ENCODE measurements at regions not wholly inside any gene's neighbourhood (a gene's known extent, or its start where the extent isn't known, plus 50 kb on each side); places are given as distances from the start of the nearest gene placed in this dataset.

- no peaks in the 10 kb centered on the region for H3K36me3 ChIP-seq (ENCODE audit: control insufficient read depth in 1 of 2, insufficient read depth in 2 of 2, low read depth in 1 of 2, low read length in 2 of 2)
- no peak overlapping the region for H4K8ac ChIP-seq (ENCODE audit: low read length)
- H3K4me3 ChIP-seq (ENCODE audit: insufficient read depth in 1 of 2, low read depth in 1 of 2, low read length in 2 of 2): no peak overlapping the region
- H3K23ac ChIP-seq (ENCODE audit: low read length in 2 of 2): no peak overlapping the region
- H3K79me1 ChIP-seq (replicated peaks; ENCODE audit: low read length, poor library complexity, severe bottlenecking): no peaks in the 10 kb centered on the region
- no peaks in the 10 kb centered on the region for H3K27me3 ChIP-seq (ENCODE audit: control insufficient read depth in 1 of 2, insufficient read depth in 1 of 2, low read length in 2 of 2)
- H3K14ac ChIP-seq (ENCODE audit: low read length in 2 of 2): no peak overlapping the region
- no peak overlapping the region for H2AFZ ChIP-seq (ENCODE audit: low read depth, low read length)
- H2BK120ac ChIP-seq (ENCODE audit: low read depth, low read length): no peak overlapping the region
- no peak overlapping the region for H3K18ac ChIP-seq (ENCODE audit: low read depth in 1 of 2, low read length in 2 of 2)
- H3K4me1 ChIP-seq (ENCODE audit: control insufficient read depth, insufficient read depth, low read depth, low read length): no peaks in the 10 kb centered on the region
- no peak overlapping the region for H2AK5ac ChIP-seq (ENCODE audit: low read length, severe bottlenecking)
- no peak overlapping the region for H2BK15ac ChIP-seq (ENCODE audit: low read depth, poor library complexity, severe bottlenecking)
- DNase-seq: no peak
- no peaks in the 10 kb centered on the region for H3K9me3 ChIP-seq (ENCODE audit: control insufficient read depth, low read length)
- H3K27ac ChIP-seq (ENCODE audit: low read length, poor library complexity, severe bottlenecking): no peak overlapping the region
- H3K4ac ChIP-seq (ENCODE audit: low read depth in 1 of 2, low read length in 2 of 2): no peak overlapping the region
- H2BK5ac ChIP-seq (ENCODE audit: low read depth, low read length, poor library complexity, severe bottlenecking): no peak overlapping the region
- H2BK12ac ChIP-seq (ENCODE audit: low read length in 2 of 2): no peak overlapping the region
- no peak overlapping the region for H3K9ac ChIP-seq (ENCODE audit: low read length)
- H4K91ac ChIP-seq (ENCODE audit: low read length): no peak overlapping the region
- no peak overlapping the region for H3K4me2 ChIP-seq (ENCODE audit: low read length, poor library complexity, severe bottlenecking)
- WGBS: 67% methylated on average over 4 of the region's 4 CpGs
Observed at GRCh38 chr12:74441872-74442271, 95.8 kb upstream of the ATXN7L3B start.

GRCh38 chr12:74446466-74446865 is 91.2 kb upstream of the ATXN7L3B start:
- no peak overlapping the region for H3K9ac ChIP-seq (ENCODE audit: low read length)
- H3K4me1 ChIP-seq (ENCODE audit: control insufficient read depth, insufficient read depth, low read depth, low read length): no peaks in the 10 kb centered on the region
- H3K36me3 ChIP-seq (ENCODE audit: control insufficient read depth in 1 of 2, insufficient read depth in 2 of 2, low read depth in 1 of 2, low read length in 2 of 2): no peaks in the 10 kb centered on the region
- no peak overlapping the region for H3K4me3 ChIP-seq (ENCODE audit: insufficient read depth in 1 of 2, low read depth in 1 of 2, low read length in 2 of 2)
- H3K4ac ChIP-seq (ENCODE audit: low read depth in 1 of 2, low read length in 2 of 2): no peak overlapping the region
- peaks cover 2% of the 10 kb centered on the region for H3K9me3 ChIP-seq (ENCODE audit: control insufficient read depth, low read length)
- no peak overlapping the region for H2AFZ ChIP-seq (ENCODE audit: low read depth, low read length)
- no peaks in the 10 kb centered on the region for H3K79me1 ChIP-seq (replicated peaks; ENCODE audit: low read length, poor library complexity, severe bottlenecking)
- no peak overlapping the region for H4K8ac ChIP-seq (ENCODE audit: low read length)
- no peak overlapping the region for H2AK5ac ChIP-seq (ENCODE audit: low read length, severe bottlenecking)
- H3K27ac ChIP-seq (ENCODE audit: low read length, poor library complexity, severe bottlenecking): no peak overlapping the region
- 82% methylated on average over 1 of the region's 2 CpGs for WGBS
- no peak overlapping the region for H2BK15ac ChIP-seq (ENCODE audit: low read depth, poor library complexity, severe bottlenecking)
- no peak overlapping the region for H2BK120ac ChIP-seq (ENCODE audit: low read depth, low read length)
- no peak overlapping the region for H4K91ac ChIP-seq (ENCODE audit: low read length)
- no peak for DNase-seq
- no peaks in the 10 kb centered on the region for H3K27me3 ChIP-seq (ENCODE audit: control insufficient read depth in 1 of 2, insufficient read depth in 1 of 2, low read length in 2 of 2)
- H3K14ac ChIP-seq (ENCODE audit: low read length in 2 of 2): no peak overlapping the region
- no peak overlapping the region for H3K18ac ChIP-seq (ENCODE audit: low read depth in 1 of 2, low read length in 2 of 2)
- no peak overlapping the region for H2BK12ac ChIP-seq (ENCODE audit: low read length in 2 of 2)
- H2BK5ac ChIP-seq (ENCODE audit: low read depth, low read length, poor library complexity, severe bottlenecking): no peak overlapping the region
- no peak overlapping the region for H3K23ac ChIP-seq (ENCODE audit: low read length in 2 of 2)
- no peak overlapping the region for H3K4me2 ChIP-seq (ENCODE audit: low read length, poor library complexity, severe bottlenecking)

- Histone ChIP-seq H2BK5ac (ENCODE audit: low read depth, low read length, poor library complexity, severe bottlenecking) (no peak overlapping the region), H3K9me3 (ENCODE audit: control insufficient read depth, low read length) (peaks cover 2% of the 10 kb centered on the region), H3K4ac (ENCODE audit: low read depth in 1 of 2, low read length in 2 of 2) (no peak overlapping the region), H3K79me1 (replicated peaks; ENCODE audit: low read length, poor library complexity, severe bottlenecking) (no peaks in the 10 kb centered on the region), H3K4me3 (ENCODE audit: insufficient read depth in 1 of 2, low read depth in 1 of 2, low read length in 2 of 2) (no peak overlapping the region), H2AFZ (ENCODE audit: low read depth, low read length) (no peak overlapping the region), H3K14ac (ENCODE audit: low read length in 2 of 2) (no peak overlapping the region), H2BK15ac (ENCODE audit: low read depth, poor library complexity, severe bottlenecking) (no peak overlapping the region), H3K23ac (ENCODE audit: low read length in 2 of 2) (no peak overlapping the region), H3K36me3 (ENCODE audit: control insufficient read depth in 1 of 2, insufficient read depth in 2 of 2, low read depth in 1 of 2, low read length in 2 of 2) (no peaks in the 10 kb centered on the region), H3K27ac (ENCODE audit: low read length, poor library complexity, severe bottlenecking) (no peak overlapping the region), H2AK5ac (ENCODE audit: low read length, severe bottlenecking) (no peak overlapping the region), H3K4me1 (ENCODE audit: control insufficient read depth, insufficient read depth, low read depth, low read length) (no peaks in the 10 kb centered on the region), H2BK12ac (ENCODE audit: low read length in 2 of 2) (no peak overlapping the region), H4K8ac (ENCODE audit: low read length) (no peak overlapping the region), H3K27me3 (ENCODE audit: control insufficient read depth in 1 of 2, insufficient read depth in 1 of 2, low read length in 2 of 2) (no peaks in the 10 kb centered on the region), H3K18ac (ENCODE audit: low read depth in 1 of 2, low read length in 2 of 2) (no peak overlapping the region), H2BK120ac (ENCODE audit: low read depth, low read length) (no peak overlapping the region), H3K4me2 (ENCODE audit: low read length, poor library complexity, severe bottlenecking) (no peak overlapping the region), H4K91ac (ENCODE audit: low read length) (no peak overlapping the region), H3K9ac (ENCODE audit: low read length) (no peak overlapping the region)
- peak; percentile 85 for DNase-seq
- 4% methylated on average over 2 of the region's 2 CpGs for WGBS
Observed at GRCh38 chr12:74449872-74450271, 87.8 kb upstream of the ATXN7L3B start.

- Histone ChIP-seq H3K9ac (ENCODE audit: low read length) (no peak overlapping the region), H3K23ac (ENCODE audit: low read length in 2 of 2) (no peak overlapping the region), H4K8ac (ENCODE audit: low read length) (no peak overlapping the region), H2BK15ac (ENCODE audit: low read depth, poor library complexity, severe bottlenecking) (no peak overlapping the region), H2BK12ac (ENCODE audit: low read length in 2 of 2) (no peak overlapping the region), H3K27ac (ENCODE audit: low read length, poor library complexity, severe bottlenecking) (no peak overlapping the region), H3K9me3 (ENCODE audit: control insufficient read depth, low read length) (no peaks in the 10 kb centered on the region), H3K36me3 (ENCODE audit: control insufficient read depth in 1 of 2, insufficient read depth in 2 of 2, low read depth in 1 of 2, low read length in 2 of 2) (no peaks in the 10 kb centered on the region), H2AFZ (ENCODE audit: low read depth, low read length) (no peak overlapping the region), H3K4me1 (ENCODE audit: control insufficient read depth, insufficient read depth, low read depth, low read length) (no peaks in the 10 kb centered on the region), H3K27me3 (ENCODE audit: control insufficient read depth in 1 of 2, insufficient read depth in 1 of 2, low read length in 2 of 2) (no peaks in the 10 kb centered on the region), H3K79me1 (replicated peaks; ENCODE audit: low read length, poor library complexity, severe bottlenecking) (no peaks in the 10 kb centered on the region), H3K4me3 (ENCODE audit: insufficient read depth in 1 of 2, low read depth in 1 of 2, low read length in 2 of 2) (no peak overlapping the region), H2BK5ac (ENCODE audit: low read depth, low read length, poor library complexity, severe bottlenecking) (no peak overlapping the region), H2BK120ac (ENCODE audit: low read depth, low read length) (no peak overlapping the region), H3K14ac (ENCODE audit: low read length in 2 of 2) (no peak overlapping the region), H4K91ac (ENCODE audit: low read length) (no peak overlapping the region), H3K4me2 (ENCODE audit: low read length, poor library complexity, severe bottlenecking) (no peak overlapping the region), H3K18ac (ENCODE audit: low read depth in 1 of 2, low read length in 2 of 2) (no peak overlapping the region), H2AK5ac (ENCODE audit: low read length, severe bottlenecking) (no peak overlapping the region), H3K4ac (ENCODE audit: low read depth in 1 of 2, low read length in 2 of 2) (no peak overlapping the region)
- 100% methylated on average over 1 of the region's 1 CpG for WGBS
- no peak for DNase-seq
Observed at GRCh38 chr12:74454109-74454508, 83.5 kb upstream of the ATXN7L3B start.

Measured in mesenchymal stem cell (in vitro differentiated cells and primary cell).